Muscle layer of duodenum (tissue), 2 donors: ENCODE measurements at regions not wholly inside any gene's neighbourhood (a gene's known extent, or its start where the extent isn't known, plus 50 kb on each side); places are given as distances from the start of the nearest gene placed in this dataset.

Source experiments
- H3K27ac ChIP-seq: one replicate; pipeline ENCODE4 v1.7.0; 2013; ENCODE audit warnings: mild to moderate bottlenecking, low read length
- H3K27me3 ChIP-seq: one replicate; pipeline ENCODE4 v1.7.0; 2013; ENCODE audit warnings: low read depth, mild to moderate bottlenecking, control low read depth, low read length
- H3K36me3 ChIP-seq, 2 donors: one replicate each; pipeline ENCODE4 v1.7.0; 2013; ENCODE audit warnings: low read length in 2 of 2, control low read depth in 1 of 2, mild to moderate bottlenecking in 1 of 2; ENCODE audit not compliant: insufficient read depth in 2 of 2, control insufficient read depth in 1 of 2
- H3K4me1 ChIP-seq, 2 donors: one replicate each; pipeline ENCODE4 v1.7.0; 2013; ENCODE audit warnings: low read length in 2 of 2, mild to moderate bottlenecking in 2 of 2, control low read depth in 1 of 2, moderate library complexity in 1 of 2; ENCODE audit not compliant: insufficient read depth in 2 of 2, control insufficient read depth in 1 of 2
- H3K4me3 ChIP-seq, 2 donors: one replicate each; pipeline ENCODE4 v1.7.0; 2013; ENCODE audit warnings: low read length in 2 of 2, low read depth in 1 of 2, mild to moderate bottlenecking in 1 of 2
- H3K9me3 ChIP-seq, 2 donors: one replicate each; pipeline ENCODE4 v1.7.0; 2013; ENCODE audit warnings: low read length in 2 of 2, control low read depth in 1 of 2, mild to moderate bottlenecking in 1 of 2; ENCODE audit not compliant: control insufficient read depth in 1 of 2
- donor health status: healthy.

DNA sequence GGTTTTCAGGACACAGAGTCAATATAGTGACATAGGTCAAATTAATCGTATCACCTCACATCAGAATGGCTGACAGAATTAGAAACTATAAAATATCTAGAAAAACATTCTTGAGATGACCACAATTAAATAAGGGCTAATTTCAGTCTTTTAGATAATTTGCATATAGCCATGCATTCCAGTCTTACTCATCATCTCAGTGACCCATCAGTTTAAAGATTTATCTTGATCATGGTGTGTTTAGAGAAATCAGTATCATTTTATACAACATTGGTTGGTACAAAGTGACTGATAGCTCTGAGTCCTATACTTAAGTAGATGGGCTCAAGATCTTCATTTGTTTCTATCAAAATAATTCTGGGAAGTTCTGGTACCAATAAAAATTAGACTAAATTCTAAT is 262.3 kb upstream of the SNX7 start:
- no peak overlapping the region for H3K4me3 ChIP-seq
- H3K27me3 ChIP-seq: no peaks in the 10 kb centered on the region
- no peaks in the 10 kb centered on the region for H3K9me3 ChIP-seq
- H3K27ac ChIP-seq: no peak overlapping the region
- H3K36me3 ChIP-seq: no peaks in the 10 kb centered on the region
- H3K4me1 ChIP-seq: no peaks in the 10 kb centered on the region

DNA sequence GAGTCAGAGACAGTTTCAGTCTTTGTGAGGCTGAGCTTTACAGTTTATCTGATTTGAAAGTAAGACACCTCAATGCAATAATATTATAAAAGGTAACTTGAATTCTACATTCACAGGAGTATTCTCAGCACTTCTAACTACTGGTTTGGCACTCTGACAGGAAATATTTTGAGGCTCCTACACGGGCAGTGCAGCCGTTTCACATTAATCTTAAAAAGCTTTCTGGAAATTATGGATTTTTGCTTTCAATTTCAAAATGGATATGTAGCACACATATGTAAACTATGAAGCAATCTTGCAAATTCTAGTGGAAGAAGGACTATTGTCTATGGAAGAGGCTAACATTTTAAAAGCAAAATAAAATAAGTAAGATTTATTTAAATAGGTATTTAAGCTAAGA is 262.9 kb upstream of the SNX7 start:
- H3K4me3 ChIP-seq: no peak overlapping the region
- H3K9me3 ChIP-seq: no peaks in the 10 kb centered on the region
- H3K27me3 ChIP-seq: no peaks in the 10 kb centered on the region
- no peaks in the 10 kb centered on the region for H3K36me3 ChIP-seq
- H3K4me1 ChIP-seq: no peaks in the 10 kb centered on the region
- no peak overlapping the region for H3K27ac ChIP-seq

DNA sequence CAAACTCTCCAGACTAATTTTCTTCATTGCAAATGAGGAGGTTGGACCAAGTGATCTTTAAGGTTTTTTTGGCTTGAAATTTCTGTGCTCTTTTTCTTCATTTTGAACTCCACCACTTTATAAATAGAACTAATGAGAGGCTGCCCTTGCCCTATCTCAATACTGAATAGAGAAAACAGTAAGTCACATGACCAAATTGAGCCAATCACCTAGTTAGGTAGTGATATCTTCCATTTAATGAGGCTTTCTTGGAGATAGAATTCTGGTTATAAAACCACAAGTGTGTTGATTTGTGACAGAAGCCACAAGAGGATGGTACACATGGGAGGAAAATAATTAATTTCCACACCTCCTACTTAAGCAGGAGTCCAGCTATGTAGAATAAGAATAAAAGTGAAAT is 263.4 kb upstream of the SNX7 start:
- Histone ChIP-seq H3K4me1 (no peaks in the 10 kb centered on the region), H3K36me3 (no peaks in the 10 kb centered on the region), H3K27me3 (no peaks in the 10 kb centered on the region), H3K27ac (no peak overlapping the region), H3K4me3 (no peak overlapping the region), H3K9me3 (no peaks in the 10 kb centered on the region)

DNA sequence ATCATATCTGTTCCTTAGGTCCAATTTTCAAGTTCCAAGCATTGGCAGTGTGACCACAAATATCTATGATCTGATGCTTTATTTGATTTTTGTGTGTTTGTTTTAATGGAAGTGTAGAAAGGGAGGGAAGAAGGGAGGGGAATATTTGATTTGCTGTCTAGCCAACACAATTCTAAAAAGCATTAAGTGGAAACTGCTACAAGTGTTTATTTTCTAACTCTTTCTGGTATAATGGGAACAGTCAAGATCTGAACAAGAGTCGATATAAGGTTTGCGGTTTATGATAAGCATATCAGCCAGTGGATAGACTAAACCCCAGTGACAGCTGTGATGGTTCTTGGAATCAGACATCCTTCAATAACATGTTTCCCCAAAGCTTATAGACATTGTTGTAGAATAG is 267.8 kb upstream of the SNX7 start:
- Histone ChIP-seq H3K9me3 (no peaks in the 10 kb centered on the region), H3K27ac (no peak overlapping the region), H3K4me1 (no peaks in the 10 kb centered on the region), H3K36me3 (no peaks in the 10 kb centered on the region), H3K4me3 (no peak overlapping the region), H3K27me3 (no peaks in the 10 kb centered on the region)

DNA sequence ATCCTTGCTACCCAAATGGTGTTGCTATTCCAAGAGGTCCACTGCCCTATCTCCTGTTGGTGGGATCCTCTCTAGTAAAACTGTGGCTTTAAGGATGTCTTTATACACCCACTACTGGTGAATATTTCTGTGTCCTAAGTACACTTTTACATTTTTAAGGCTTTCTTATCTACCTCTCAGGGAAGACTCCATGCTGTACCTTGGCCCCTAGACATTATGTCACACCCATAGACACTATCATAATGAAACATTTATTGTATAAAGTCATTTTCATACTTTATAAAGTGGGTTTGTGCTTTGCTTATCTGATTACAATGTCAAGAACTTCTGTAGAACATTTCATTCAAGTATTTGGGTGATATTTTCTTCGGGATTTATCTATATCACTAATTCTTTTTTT is 270.3 kb upstream of the SNX7 start:
- Histone ChIP-seq H3K27me3 (no peaks in the 10 kb centered on the region), H3K27ac (no peak overlapping the region), H3K4me1 (peaks cover 3 to 5% of the 10 kb centered on the region in 2 donors), H3K9me3 (no peaks in the 10 kb centered on the region), H3K36me3 (no peaks in the 10 kb centered on the region), H3K4me3 (no peak overlapping the region)

DNA sequence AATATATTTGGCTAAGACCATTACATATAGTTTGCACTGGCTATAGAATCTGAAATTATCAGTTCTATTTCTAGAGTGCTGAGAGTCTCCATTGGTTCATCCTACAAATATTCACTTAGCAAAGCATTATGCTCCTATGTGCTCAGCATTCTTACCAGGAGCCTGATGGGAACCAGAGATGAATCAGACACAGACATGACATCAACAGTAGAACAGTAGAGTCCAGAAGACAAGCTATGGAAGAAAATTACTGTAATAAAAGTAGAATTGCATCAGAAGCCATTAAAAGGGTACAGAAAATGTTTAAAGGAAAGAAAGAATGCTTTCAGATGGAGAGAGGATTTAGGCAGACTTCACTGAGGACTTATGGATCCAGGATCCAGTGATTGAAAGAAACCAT is 271.7 kb upstream of the SNX7 start:
- peaks cover 3 to 5% of the 10 kb centered on the region in 2 donors for H3K4me1 ChIP-seq
- H3K36me3 ChIP-seq: no peaks in the 10 kb centered on the region
- H3K4me3 ChIP-seq: no peak overlapping the region
- H3K27me3 ChIP-seq: no peaks in the 10 kb centered on the region
- no peak overlapping the region for H3K27ac ChIP-seq
- H3K9me3 ChIP-seq: no peaks in the 10 kb centered on the region

DNA sequence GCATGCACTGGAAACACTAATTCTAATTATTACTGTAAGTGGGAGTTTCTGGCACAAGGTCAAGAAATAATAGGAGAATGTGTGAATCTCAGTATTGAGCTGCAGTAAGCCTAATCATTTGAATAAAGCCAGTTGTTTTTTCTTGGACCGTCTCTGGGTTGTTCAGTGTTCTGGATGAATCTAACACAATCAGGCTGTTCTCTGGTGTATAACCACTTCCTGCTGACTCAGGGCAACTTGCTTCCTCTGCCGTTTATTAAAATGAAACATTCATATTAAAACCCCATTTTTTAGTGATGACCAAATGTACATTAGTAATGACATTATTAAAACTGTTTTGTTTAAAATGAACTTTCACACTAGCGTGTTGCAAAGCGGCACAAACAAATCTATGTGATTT is 273.1 kb upstream of the SNX7 start:
- Histone ChIP-seq H3K4me3 (no peak overlapping the region), H3K27ac (no peak overlapping the region)

DNA sequence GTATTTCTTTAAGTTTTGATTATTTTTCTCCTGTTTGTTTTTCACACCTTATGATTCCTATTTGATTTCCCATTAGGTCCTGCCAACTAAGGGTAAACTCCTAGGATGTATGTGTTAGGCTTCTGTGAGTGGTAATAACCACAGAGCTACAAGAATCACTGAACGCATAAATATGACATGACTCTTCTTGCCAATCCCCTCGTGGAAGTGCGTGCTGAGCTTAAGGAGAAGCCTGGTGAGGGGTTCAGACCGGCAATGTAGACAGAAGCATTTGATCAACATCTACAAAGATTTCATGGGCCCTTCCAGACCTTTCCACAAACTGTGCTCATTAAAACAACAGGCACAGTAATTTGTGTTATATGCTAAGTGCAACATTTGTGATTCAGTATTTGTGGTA is 273.8 kb upstream of the SNX7 start:
- Histone ChIP-seq H3K27ac (no peak overlapping the region), H3K9me3 (no peaks in the 10 kb centered on the region), H3K4me3 (no peak overlapping the region), H3K27me3 (no peaks in the 10 kb centered on the region), H3K36me3 (no peaks in the 10 kb centered on the region), H3K4me1 (peaks cover 3 to 5% of the 10 kb centered on the region in 2 donors)

More for the DNA sequence above, 273.1 kb upstream of the SNX7 start:
- Histone ChIP-seq H3K4me1 (peaks cover 3 to 5% of the 10 kb centered on the region in 2 donors), H3K9me3 (no peaks in the 10 kb centered on the region), H3K36me3 (no peaks in the 10 kb centered on the region), H3K27me3 (no peaks in the 10 kb centered on the region)

DNA sequence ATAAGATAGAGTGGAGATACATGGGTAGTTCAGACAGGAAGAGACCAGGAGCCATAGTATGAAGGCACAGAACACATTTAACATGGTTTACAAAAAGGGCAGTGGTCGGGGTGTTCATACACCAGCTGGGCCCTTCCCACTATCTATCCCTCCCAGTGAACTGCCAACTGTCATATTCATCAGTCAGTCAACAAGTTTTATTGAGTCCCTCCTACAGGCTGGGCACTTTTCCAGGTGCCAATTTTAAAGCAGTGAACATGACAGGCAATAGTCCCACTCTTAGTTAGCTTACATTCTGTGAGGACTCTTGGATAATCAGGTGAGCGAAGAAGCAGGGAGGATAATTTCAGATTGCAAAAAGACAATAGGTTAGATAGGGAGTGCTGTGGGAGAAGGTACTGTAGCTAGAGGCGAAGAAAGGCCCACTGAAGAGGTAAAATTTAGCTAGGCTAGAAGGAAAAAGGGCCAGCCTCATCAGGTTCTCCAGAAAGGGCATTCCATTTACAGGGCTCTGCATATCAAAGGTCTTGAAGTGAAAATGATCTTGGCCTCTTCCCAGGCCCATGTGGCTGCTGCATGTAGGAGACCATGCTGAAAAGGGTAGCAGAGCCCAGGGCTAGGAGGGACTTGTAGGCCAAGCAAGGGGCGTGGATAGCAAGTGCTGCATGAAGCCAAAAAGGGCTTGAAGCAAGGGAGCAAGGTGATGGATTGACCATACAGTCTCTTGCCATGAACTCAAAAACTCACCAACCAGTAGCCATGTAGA is 274.7 kb upstream of the SNX7 start:
- peaks cover 3 to 5% of the 10 kb centered on the region in 2 donors for H3K4me1 ChIP-seq
- no peaks in the 10 kb centered on the region for H3K36me3 ChIP-seq
- H3K9me3 ChIP-seq: no peaks in the 10 kb centered on the region
- H3K27ac ChIP-seq: no peak overlapping the region
- H3K4me3 ChIP-seq: no peak overlapping the region
- no peaks in the 10 kb centered on the region for H3K27me3 ChIP-seq

DNA sequence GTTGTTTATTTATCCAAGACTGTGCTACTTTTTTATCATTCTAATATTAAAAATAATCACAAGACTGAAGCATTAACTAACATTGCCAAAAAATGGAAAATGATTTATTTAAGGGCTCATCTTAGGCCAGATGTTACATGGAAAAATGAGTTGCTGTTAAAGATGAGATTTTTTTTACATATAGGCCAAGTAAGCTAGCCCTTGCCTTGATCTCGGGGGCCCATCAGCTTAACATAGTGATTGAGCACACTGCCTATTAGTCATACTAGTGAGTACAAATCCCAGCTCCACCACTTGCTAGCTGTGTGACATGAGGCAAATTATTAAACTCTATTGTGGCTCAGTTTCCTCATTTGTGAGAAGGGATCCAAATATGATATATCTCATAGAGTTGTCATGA is 275.9 kb upstream of the SNX7 start:
- Histone ChIP-seq H3K4me3 (no peak overlapping the region), H3K4me1 (peaks cover 3 to 5% of the 10 kb centered on the region in 2 donors), H3K27ac (no peak overlapping the region), H3K9me3 (no peaks in the 10 kb centered on the region), H3K27me3 (no peaks in the 10 kb centered on the region), H3K36me3 (no peaks in the 10 kb centered on the region)

DNA sequence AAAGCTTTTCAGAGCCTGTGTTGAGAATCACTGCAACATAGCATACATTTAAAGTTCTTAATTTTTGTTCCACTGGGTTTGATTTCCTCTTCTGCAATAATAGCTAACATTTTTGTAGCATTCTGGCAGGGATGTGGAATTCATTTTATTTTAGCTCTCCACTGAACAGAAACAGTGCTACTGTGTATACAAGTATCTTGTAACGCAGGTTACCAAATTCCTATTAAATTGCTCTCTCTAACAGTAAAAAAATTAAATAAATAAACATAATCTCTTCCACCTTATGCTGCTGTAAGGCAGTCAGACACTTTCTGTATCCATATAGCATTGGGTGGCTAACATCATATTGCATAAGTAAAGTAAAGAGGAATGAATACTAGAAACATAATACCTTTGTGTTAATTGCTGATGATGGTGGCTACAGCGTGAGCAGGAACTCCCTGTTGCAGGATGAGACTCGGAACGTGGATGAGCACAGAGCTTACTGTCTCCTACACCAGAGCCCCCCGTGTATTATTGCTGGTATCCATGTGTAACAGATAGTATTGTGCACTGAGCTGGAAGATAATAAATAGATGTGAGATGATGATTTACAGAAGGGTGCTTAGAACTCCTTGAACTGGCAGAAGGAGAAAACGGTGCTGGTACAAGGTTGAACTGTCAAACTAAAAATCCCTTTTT is 276.9 kb upstream of the SNX7 start:
- no peaks in the 10 kb centered on the region for H3K36me3 ChIP-seq
- H3K27me3 ChIP-seq: no peaks in the 10 kb centered on the region
- peaks cover 3 to 5% of the 10 kb centered on the region in 2 donors for H3K4me1 ChIP-seq
- H3K4me3 ChIP-seq: no peak overlapping the region
- no peaks in the 10 kb centered on the region for H3K9me3 ChIP-seq
- no peak overlapping the region for H3K27ac ChIP-seq
